PC-3 (cell line): ENCODE measurements at regions not wholly inside any gene's neighbourhood (a gene's known extent, or its start where the extent isn't known, plus 50 kb on each side); places are given as distances from the start of the nearest gene placed in this dataset.

ENCODE experiments used
- ATAC-seq: fragments of 200-7000 bp; cut with Tn5 transposase; 2 replicates; pipeline ENCODE4 v1.9.1; 2020; ENCODE audit warnings: mild to moderate bottlenecking, moderate library complexity
- BruUV-seq: library from RNA; stranded (reverse); fragments of 400-500 nt; replicated peaks from 2 replicates; lab custom pipeline; 2021; lab: Mats Ljungman, UMichigan
- CTCF ChIA-PET: fragments of 300-600 bp; sonication (Branson Sonifier 250); formaldehyde crosslinking; loops from one replicate; lab custom pipeline; 2022; ENCODE audit warnings: antibody characterized with exemption; lab: Charles Lee
- POLR2A ChIA-PET: fragments of 300-600 bp; sonication (Branson Sonifier 250); formaldehyde crosslinking; loops from one replicate; lab custom pipeline; 2022; ENCODE audit warnings: antibody characterized with exemption; ENCODE audit not compliant: unreplicated experiment; lab: Charles Lee
- DNase-seq: peaks from one replicate; pipeline ENCODE4 v3.0.0-alpha.2; 2015
- H2AFZ ChIP-seq: fragments of 300-600 bp; sonication (generic); 2 replicates; pipeline ENCODE4 v1.6.0; 2016; ENCODE audit warnings: antibody characterized with exemption, low read length
- H3F3A ChIP-seq: fragments of 300-600 bp; sonication (generic); one replicate; pipeline ENCODE4 v1.6.0; 2017; ENCODE audit warnings: antibody characterized with exemption, low read length, control low read depth, mild to moderate bottlenecking; ENCODE audit not compliant: unreplicated experiment
- H3K27ac ChIP-seq: fragments of 300-600 bp; sonication (generic); 2 replicates; pipeline ENCODE4 v1.5.1; 2016; ENCODE audit warnings: mild to moderate bottlenecking, low read length
- H3K27me3 ChIP-seq: fragments of 300-600 bp; sonication (generic); 2 replicates; pipeline ENCODE4 v1.6.1; 2016; ENCODE audit warnings: low read length, mixed read lengths
- H3K36me3 ChIP-seq: fragments of 300-600 bp; sonication (generic); 2 replicates; pipeline ENCODE4 v1.6.1; 2016; ENCODE audit warnings: low read depth, mixed run types, low read length, mixed read lengths
- H3K4me1 ChIP-seq: fragments of 300-600 bp; sonication (generic); 2 replicates; pipeline ENCODE4 v1.5.1; 2016; ENCODE audit warnings: low read length; ENCODE audit not compliant: insufficient read depth
- H3K4me2 ChIP-seq: fragments of 300-600 bp; sonication (generic); 2 replicates; pipeline ENCODE4 v1.6.0; 2016; ENCODE audit warnings: low read length
- H3K4me3 ChIP-seq: fragments of 300-600 bp; sonication (generic); 2 replicates; pipeline ENCODE4 v1.5.1; 2016; ENCODE audit warnings: mild to moderate bottlenecking, low read length, mixed read lengths
- H3K79me2 ChIP-seq: fragments of 300-600 bp; sonication (generic); 2 replicates; pipeline ENCODE4 v1.6.1; 2017; ENCODE audit warnings: low read length, mixed read lengths
- H3K9ac ChIP-seq: fragments of 300-600 bp; sonication (generic); 2 replicates; pipeline ENCODE4 v1.6.0; 2016; ENCODE audit warnings: mild to moderate bottlenecking, low read length
- H3K9me2 ChIP-seq: fragments of 300-600 bp; sonication (generic); replicated peaks from 2 replicates; pipeline ENCODE4 v1.6.1; 2016; ENCODE audit warnings: mixed run types, low read length, mixed read lengths
- H3K9me3 ChIP-seq: fragments of 300-600 bp; sonication (generic); 2 replicates; pipeline ENCODE4 v1.6.1; 2016; ENCODE audit warnings: low read length, mixed read lengths
- H4K20me1 ChIP-seq: fragments of 300-600 bp; sonication (generic); 2 replicates; pipeline ENCODE4 v1.6.1; 2016; ENCODE audit warnings: low read length, mixed read lengths
- CTCF ChIP-seq: fragments of 300-600 bp; sonication (generic); conservative IDR thresholded peaks from 2 replicates; pipeline ENCODE4 v1.5.1; 2017; ENCODE audit warnings: antibody characterized with exemption, low read depth, mild to moderate bottlenecking, low read length
- EZH2 ChIP-seq: fragments of 300-600 bp; sonication (generic); IDR thresholded peaks from one replicate; pipeline ENCODE4 v1.6.1; 2017; ENCODE audit warnings: antibody characterized with exemption, mild to moderate bottlenecking, low read length; ENCODE audit not compliant: unreplicated experiment
- EZH2phosphoT487 ChIP-seq: fragments of 300-600 bp; sonication (generic); IDR thresholded peaks from 2 replicates; pipeline ENCODE4 v1.6.1; 2018; ENCODE audit warnings: mild to moderate bottlenecking, antibody characterized with exemption, low read length, borderline replicate concordance
- intact Hi-C: fragments of 100-400 bp; cut with micrococcal nuclease; formaldehyde crosslinking; loops from 2 replicates; pipeline ENCODE4 v1.9.0; 2023

GRCh38 chr3:194941956-194942511, 256.4 kb downstream of the FAM43A start:
- CTCF ChIA-PET: no interaction called here
- H4K20me1 ChIP-seq: no peaks in the 10 kb centered on the region
- TF ChIP-seq EZH2 (no peak), CTCF (no peak), EZH2phosphoT487 (no peak)
- no peaks in the 10 kb centered on the region for H3K36me3 ChIP-seq
- no peaks in the 10 kb centered on the region for H3K4me1 ChIP-seq
- no peak overlapping the region for H3K4me2 ChIP-seq
- no peak overlapping the region for H2AFZ ChIP-seq
- H3K9me3 ChIP-seq: no peaks in the 10 kb centered on the region
- no peaks in the 10 kb centered on the region for H3K79me2 ChIP-seq
- no peak overlapping the region for H3K9ac ChIP-seq
- DNase-seq (no peak), ATAC-seq (no peak)
- BruUV-seq: no TSS peak
- no peak overlapping the region for H3K4me3 ChIP-seq
- H3K27me3 ChIP-seq: no peaks in the 10 kb centered on the region
- intact Hi-C loops: no loop called here
- POLR2A ChIA-PET: no interaction called here
- H3F3A ChIP-seq: no peaks in the 10 kb centered on the region
- H3K27ac ChIP-seq: no peak overlapping the region
- no peaks in the 10 kb centered on the region for H3K9me2 ChIP-seq

DNA sequence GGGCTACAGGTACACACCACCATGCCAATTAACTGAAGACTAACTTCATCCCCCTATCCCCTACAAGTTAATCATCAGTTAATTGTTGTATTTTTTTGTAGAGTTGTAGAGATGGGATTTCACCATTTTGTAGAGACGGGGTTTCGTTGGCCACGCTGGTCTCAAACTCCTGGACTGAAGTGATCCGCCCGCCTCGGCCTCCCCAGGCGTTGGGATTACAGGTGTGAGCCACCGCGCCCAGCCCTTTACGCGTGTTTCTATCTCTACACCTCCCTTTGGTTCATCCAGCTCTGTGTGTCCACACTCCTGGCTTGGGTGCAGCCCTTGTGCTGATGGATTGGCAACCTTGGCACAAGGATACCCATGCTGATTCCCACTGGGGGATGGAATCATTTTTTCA, 258.8 kb downstream of the FAM43A start:
- no TSS peak for BruUV-seq
- intact Hi-C loops: no loop called here
- ATAC-seq: no peak
- no peak overlapping the region for H3K4me2 ChIP-seq
- no peak overlapping the region for H2AFZ ChIP-seq
- H3K27me3 ChIP-seq: no peaks in the 10 kb centered on the region
- no peak overlapping the region for H3K4me3 ChIP-seq
- no peak overlapping the region for H3K9ac ChIP-seq
- H3F3A ChIP-seq: no peaks in the 10 kb centered on the region
- POLR2A ChIA-PET: no interaction called here
- no peaks in the 10 kb centered on the region for H3K79me2 ChIP-seq
- H3K36me3 ChIP-seq: no peaks in the 10 kb centered on the region
- no peaks in the 10 kb centered on the region for H3K4me1 ChIP-seq
- CTCF ChIA-PET: no interaction called here
- no peaks in the 10 kb centered on the region for H3K9me2 ChIP-seq
- DNase-seq: no peak
- H4K20me1 ChIP-seq: no peaks in the 10 kb centered on the region
- TF ChIP-seq CTCF: no peak
- no peak for TF ChIP-seq EZH2
- no peak for TF ChIP-seq EZH2phosphoT487
- H3K27ac ChIP-seq: no peak overlapping the region
- H3K9me3 ChIP-seq: no peaks in the 10 kb centered on the region

DNA sequence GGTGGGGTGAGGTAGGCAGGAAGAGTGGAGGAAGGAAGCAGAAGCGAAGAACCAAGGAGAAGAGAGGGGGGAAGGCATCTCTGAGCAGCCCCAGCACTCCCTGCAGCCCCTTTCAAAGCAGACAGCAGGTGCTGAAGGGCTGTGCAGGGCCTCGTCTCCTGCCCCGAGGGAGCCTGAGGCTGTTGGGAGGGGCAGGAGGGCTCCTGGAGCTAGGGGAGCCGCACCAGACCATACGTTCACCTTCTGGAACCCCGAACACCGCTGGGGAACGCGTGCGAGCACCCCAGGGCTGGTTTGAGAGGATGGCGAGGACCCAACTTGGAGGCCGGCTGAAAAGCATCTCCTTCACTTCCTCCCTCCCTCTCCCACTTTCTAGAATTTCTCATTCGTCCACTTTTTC, 259.8 kb downstream of the FAM43A start:
- H3K9me2 ChIP-seq: no peaks in the 10 kb centered on the region
- H3K36me3 ChIP-seq: no peaks in the 10 kb centered on the region
- no peak overlapping the region for H3K4me2 ChIP-seq
- no peaks in the 10 kb centered on the region for H3K79me2 ChIP-seq
- H3K4me3 ChIP-seq: no peak overlapping the region
- H3K4me1 ChIP-seq: no peaks in the 10 kb centered on the region
- intact Hi-C loops: no loop called here
- H3K27me3 ChIP-seq: no peaks in the 10 kb centered on the region
- no TSS peak for BruUV-seq
- H3K9me3 ChIP-seq: no peaks in the 10 kb centered on the region
- TF ChIP-seq CTCF (no peak), EZH2phosphoT487 (no peak), EZH2 (no peak)
- no peak overlapping the region for H3K9ac ChIP-seq
- DNase-seq: no peak
- ChIA-PET POLR2A (no interaction called here), CTCF (no interaction called here)
- H4K20me1 ChIP-seq: no peaks in the 10 kb centered on the region
- H2AFZ ChIP-seq: no peak overlapping the region
- no peaks in the 10 kb centered on the region for H3F3A ChIP-seq
- H3K27ac ChIP-seq: no peak overlapping the region
- ATAC-seq: no peak
